GM10248 (cell line): ENCODE measurements at regions not wholly inside any gene's neighbourhood (a gene's known extent, or its start where the extent isn't known, plus 50 kb on each side); places are given as distances from the start of the nearest gene placed in this dataset.

ENCODE experiments used
- CTCF ChIA-PET: fragments of 300-600 bp; sonication (Branson Sonifier 250); formaldehyde crosslinking; extraction: SDS; loops from one replicate; lab custom pipeline; 2021; ENCODE audit warnings: antibody characterized with exemption; lab: Yijun Ruan, JAX
- POLR2A ChIA-PET: fragments of 350-650 bp; sonication (Branson Sonifier 250); formaldehyde crosslinking; extraction: SDS; loops from one replicate; lab custom pipeline; 2020; ENCODE audit warnings: antibody characterized with exemption; lab: Yijun Ruan, JAX
- DNase-seq: peaks from one replicate; pipeline ENCODE4 v3.0.0; 2012; ENCODE audit errors: extremely low spot score
- TF ChIP-seq, protein P1 (sequence below): IDR thresholded peaks from 2 replicates; pipeline ENCODE4 v1.5.1; 2012; ENCODE audit warnings: mild to moderate bottlenecking, low read depth; ENCODE audit errors: extremely low read depth, missing control alignments, control extremely low read depth

DNA sequence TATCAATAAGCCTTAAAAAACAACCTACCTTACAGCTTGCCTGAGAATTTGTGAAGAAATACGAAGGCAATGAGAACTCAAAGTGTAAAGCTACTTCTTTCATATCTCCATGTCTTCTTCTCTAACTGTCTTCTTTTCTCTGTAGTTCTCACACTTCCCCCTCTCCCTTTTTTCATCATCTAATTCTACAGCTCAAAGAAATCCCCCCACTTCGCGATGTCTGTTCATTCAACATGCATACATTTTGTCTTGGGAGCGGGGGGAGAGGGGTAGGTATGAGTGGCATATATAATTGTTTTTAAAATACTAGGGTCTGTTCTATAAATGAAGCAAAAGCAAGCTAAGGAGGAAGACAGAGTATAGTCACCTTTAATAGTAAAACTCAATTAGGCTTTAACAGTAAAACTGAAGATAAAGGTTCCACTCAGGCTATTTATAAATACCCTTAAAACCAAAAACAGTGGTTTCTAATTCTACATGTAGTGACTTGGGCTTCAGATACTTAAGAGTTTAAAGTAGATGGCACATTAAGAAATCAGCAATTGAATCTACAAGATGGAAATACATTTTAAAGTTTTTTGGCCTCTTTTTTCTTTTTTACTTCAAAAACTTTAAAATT lies 106.9 kb downstream of the KLF12 start:
- DNase-seq: no peak
- TF ChIP-seq, protein P1, sequence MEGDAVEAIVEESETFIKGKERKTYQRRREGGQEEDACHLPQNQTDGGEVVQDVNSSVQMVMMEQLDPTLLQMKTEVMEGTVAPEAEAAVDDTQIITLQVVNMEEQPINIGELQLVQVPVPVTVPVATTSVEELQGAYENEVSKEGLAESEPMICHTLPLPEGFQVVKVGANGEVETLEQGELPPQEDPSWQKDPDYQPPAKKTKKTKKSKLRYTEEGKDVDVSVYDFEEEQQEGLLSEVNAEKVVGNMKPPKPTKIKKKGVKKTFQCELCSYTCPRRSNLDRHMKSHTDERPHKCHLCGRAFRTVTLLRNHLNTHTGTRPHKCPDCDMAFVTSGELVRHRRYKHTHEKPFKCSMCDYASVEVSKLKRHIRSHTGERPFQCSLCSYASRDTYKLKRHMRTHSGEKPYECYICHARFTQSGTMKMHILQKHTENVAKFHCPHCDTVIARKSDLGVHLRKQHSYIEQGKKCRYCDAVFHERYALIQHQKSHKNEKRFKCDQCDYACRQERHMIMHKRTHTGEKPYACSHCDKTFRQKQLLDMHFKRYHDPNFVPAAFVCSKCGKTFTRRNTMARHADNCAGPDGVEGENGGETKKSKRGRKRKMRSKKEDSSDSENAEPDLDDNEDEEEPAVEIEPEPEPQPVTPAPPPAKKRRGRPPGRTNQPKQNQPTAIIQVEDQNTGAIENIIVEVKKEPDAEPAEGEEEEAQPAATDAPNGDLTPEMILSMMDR: no peak
- ChIA-PET CTCF (interaction anchor here (1.0 to 1.2 kb wide), 2 partner anchors 9 to 13 kb away, joined by 4 to 7 read pairs; no protein-coding TSS in a partner anchor), POLR2A (interaction anchor here (0.6 to 0.7 kb wide), 2 partner anchors 24 to 27 kb away, joined by 3 read pairs; no protein-coding TSS in a partner anchor)

DNA sequence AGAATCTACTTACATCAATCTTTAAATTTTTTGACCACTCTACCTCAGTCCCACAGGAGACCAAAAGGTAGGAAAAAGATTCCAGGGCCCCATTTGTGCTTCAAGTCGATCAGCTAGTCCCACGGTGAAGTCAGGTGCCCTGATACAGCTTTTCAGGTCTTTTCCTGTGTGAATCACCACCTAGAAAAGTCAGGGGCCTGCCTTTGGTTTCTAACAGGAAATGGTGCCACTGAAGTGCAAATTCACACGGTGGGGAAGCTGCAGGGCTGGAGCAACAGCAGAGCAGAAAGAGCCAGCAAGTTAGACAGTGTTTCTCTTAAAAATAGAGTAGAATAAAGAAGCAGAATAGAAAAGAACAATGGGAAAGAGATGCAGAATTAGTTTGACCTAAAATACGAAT lies 107.5 kb downstream of the KLF12 start:
- DNase-seq: peak; percentile 41
- ChIA-PET POLR2A (interaction anchor here (0.6 to 0.7 kb wide), 3 partner anchors 24 to 80 kb away, joined by 3 to 4 read pairs (median 3); no protein-coding TSS in a partner anchor), CTCF (interaction anchor here (1.0 to 1.2 kb wide), 2 partner anchors 9 to 14 kb away, joined by 4 to 7 read pairs; no protein-coding TSS in a partner anchor)
- TF ChIP-seq, protein P1: no peak

DNA sequence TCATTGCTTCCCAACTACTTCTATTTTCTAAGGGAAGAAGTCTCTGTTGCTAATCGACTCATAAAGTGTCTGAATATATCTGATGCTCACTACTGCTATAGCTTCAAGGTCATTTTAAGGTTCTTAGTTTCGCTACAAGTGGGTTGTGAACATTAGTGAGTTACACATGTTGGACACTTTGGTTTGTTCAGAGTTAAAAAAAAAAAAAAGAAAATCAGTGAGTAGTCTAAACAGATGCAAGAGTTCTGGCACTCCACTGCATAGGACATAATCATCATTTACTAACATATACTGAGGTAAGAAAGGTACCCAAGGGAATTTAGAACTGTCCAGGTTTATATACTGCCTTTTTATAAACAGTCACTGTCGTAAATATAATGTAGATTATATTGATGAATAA lies 108.8 kb downstream of the KLF12 start:
- POLR2A ChIA-PET: no interaction called here
- no peak for DNase-seq
- CTCF ChIA-PET: interaction anchor here (1.6 to 2.5 kb wide), 3 partner anchors 8 to 16 kb away, joined by 4 to 10 read pairs (median 9); no protein-coding TSS in a partner anchor
- TF ChIP-seq, protein P1: no peak

DNA sequence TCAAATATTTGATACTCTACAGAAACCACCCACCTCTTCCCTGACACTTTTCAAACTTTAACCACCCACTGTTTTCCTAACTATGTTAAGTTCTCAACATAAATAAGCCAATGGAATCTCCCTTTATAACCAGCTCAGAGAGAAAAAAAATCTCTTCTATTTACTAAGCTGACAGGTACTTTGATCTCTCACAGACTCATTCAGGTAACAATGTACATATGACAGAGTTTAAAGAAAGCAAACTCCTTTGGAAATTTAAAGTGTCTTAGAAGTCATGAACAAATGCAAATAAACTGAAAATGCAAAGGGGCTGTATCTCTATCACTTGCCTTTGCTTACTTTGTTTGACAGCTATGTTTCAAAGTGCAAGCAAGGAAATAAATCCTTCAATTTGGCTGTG lies 109.3 kb downstream of the KLF12 start:
- CTCF ChIA-PET: interaction anchor here (1.6 to 2.5 kb wide), 4 partner anchors 9 to 17 kb away, joined by 4 to 10 read pairs (median 8); no protein-coding TSS in a partner anchor
- TF ChIP-seq, protein P1: no peak

DNA sequence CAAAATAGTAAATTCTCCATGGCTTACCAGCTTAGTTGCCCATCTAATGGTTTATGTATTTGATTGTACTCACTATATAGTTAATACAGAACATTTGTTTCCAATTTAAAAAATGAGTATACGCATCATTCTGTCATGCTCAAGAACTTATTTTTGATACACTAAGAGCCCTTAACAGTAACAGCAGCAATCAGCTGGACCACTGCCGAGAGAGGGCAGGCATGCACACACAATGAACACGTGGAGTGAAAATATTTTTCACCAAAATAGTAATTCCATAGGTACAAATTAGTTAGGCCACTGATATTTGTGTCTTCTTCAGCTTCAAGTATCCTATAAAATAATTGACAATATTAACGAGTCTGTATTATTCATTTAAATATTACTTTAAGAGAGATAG lies 109.9 kb downstream of the KLF12 start:
- ChIA-PET CTCF (interaction anchor here (0.8 to 2.5 kb wide), 6 partner anchors 10 to 33 kb away, joined by 3 to 10 read pairs (median 6); no protein-coding TSS in a partner anchor), POLR2A (interaction anchor here (0.6 kb wide), 1 partner anchor 70 kb away, joined by 3 read pairs; no protein-coding TSS in a partner anchor)
- DNase-seq: no peak
- TF ChIP-seq, protein P1: no peak

More for the DNA sequence above, 109.3 kb downstream of the KLF12 start:
- POLR2A ChIA-PET: interaction anchor here (0.6 kb wide), 1 partner anchor 69 kb away, joined by 3 read pairs; no protein-coding TSS in a partner anchor
- DNase-seq: no peak

DNA sequence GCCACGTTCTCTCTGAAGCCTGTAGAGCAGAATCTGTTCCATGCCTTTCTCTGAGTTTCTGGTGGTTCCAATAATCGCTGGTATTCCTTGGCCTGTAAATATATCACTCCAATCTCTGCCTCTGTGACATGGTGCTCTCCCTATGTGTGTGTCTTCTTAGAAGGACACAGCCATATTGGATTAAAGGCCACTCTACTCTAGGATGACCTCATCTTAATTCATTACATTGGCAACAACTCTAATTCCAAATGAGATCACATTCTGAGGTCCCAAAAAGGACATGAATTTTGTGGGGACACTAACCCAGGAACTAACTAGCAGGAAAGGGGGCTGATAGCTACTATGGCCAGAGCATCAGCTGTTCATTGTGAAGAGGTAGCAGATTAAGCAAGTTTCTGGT lies 110.7 kb downstream of the KLF12 start:
- TF ChIP-seq, protein P1: no peak
- no peak for DNase-seq
- ChIA-PET CTCF (interaction anchor here (0.8 to 2.5 kb wide), 5 partner anchors 10 to 32 kb away, joined by 3 to 10 read pairs (median 7); no protein-coding TSS in a partner anchor), POLR2A (no interaction called here)
